Ascending aorta (tissue), 2 donors: ENCODE measurements at regions not wholly inside any gene's neighbourhood (a gene's known extent, or its start where the extent isn't known, plus 50 kb on each side); places are given as distances from the start of the nearest gene placed in this dataset.

ENCODE experiments used
- DNase-seq, 2 donors: peaks; one replicate each; pipeline ENCODE4 v3.0.0-alpha.2; 2019; ENCODE audit warnings: low spot score in 2 of 2
- H3K27ac ChIP-seq, 2 donors: fragments of 200-600 bp; sonication (generic); one replicate each; pipeline ENCODE4 v1.5.1; 2016 to 2017; ENCODE audit warnings: mild to moderate bottlenecking in 1 of 2
- H3K27me3 ChIP-seq: fragments of 200-600 bp; sonication (generic); one replicate; pipeline ENCODE4 v1.5.1; 2017
- H3K36me3 ChIP-seq, 2 donors: fragments of 200-600 bp; sonication (generic); one replicate each; pipeline ENCODE4 v1.5.1; 2016
- H3K4me1 ChIP-seq, 2 donors: fragments of 200-600 bp; sonication (generic); one replicate each; pipeline ENCODE4 v1.5.1; 2016 to 2017; ENCODE audit warnings: mild to moderate bottlenecking in 1 of 2
- H3K4me3 ChIP-seq, 2 donors: fragments of 200-600 bp; sonication (generic); one replicate each; pipeline ENCODE4 v1.5.1; 2016 to 2017; ENCODE audit warnings: mild to moderate bottlenecking in 1 of 2
- H3K9me3 ChIP-seq, 2 donors: fragments of 200-600 bp; sonication (generic); one replicate each; pipeline ENCODE4 v1.5.1; 2016
- CTCF ChIP-seq, 3 experiments: fragments of 200-600 bp in 2 of 3; fragments of 450-650 bp in 1 of 3; sonication (generic) in 2 of 3; IDR thresholded peaks; one replicate each; pipeline ENCODE4 v1.5.1; 2016 to 2019; ENCODE audit warnings: antibody characterized with exemption in 3 of 3, mild to moderate bottlenecking in 1 of 3, moderate library complexity in 1 of 3
- intact Hi-C: fragments of 100-400 bp; cut with DNase I; formaldehyde crosslinking; loops from one replicate; pipeline ENCODE4 v1.15.1; 2023

GRCh38 chr3:72373139-72373538, 475.1 kb downstream of the SHQ1 start:
- H3K4me3 ChIP-seq, result no peak overlapping the region
- no peaks in the 10 kb centered on the region for H3K27me3 ChIP-seq
- peaks cover 0 to 2% of the 10 kb centered on the region in 2 donors for H3K4me1 ChIP-seq
- H3K27ac ChIP-seq, result no peak overlapping the region
- DNase-seq, result no peak
- TF ChIP-seq CTCF (IDR thresholded peaks at IDR 0.05), result no peak
- intact Hi-C loops, result no loop called here
- H3K36me3 ChIP-seq, result peaks cover 2 to 5% of the 10 kb centered on the region in 2 donors
- H3K9me3 ChIP-seq, result no peaks in the 10 kb centered on the region

DNA sequence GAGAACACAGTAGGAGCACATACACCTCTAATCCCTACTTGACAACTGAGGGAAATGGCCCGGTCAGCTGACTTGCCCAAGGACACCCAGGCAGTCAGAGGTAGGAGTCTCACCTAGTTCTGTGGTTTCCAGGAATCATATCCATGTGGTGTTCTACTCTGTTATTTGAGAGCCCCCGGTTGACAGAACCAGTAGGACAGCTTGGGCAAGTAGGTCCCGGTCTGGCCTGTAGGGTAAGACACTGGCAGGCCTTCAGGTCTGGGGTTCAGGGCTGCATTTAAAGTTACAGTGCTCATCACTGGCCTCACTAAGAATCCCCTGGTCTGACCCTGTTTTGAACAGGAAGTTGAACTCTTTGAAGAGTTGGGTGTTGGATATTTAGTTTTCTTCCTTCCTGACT, 476.1 kb downstream of the SHQ1 start:
- H3K4me1 ChIP-seq, result peaks cover 0 to 2% of the 10 kb centered on the region in 2 donors
- H3K36me3 ChIP-seq, result peaks cover 0 to 4% of the 10 kb centered on the region in 2 donors
- H3K27ac ChIP-seq, result no peak overlapping the region
- no peaks in the 10 kb centered on the region for H3K27me3 ChIP-seq
- intact Hi-C loops, result no loop called here
- no peaks in the 10 kb centered on the region for H3K9me3 ChIP-seq
- H3K4me3 ChIP-seq, result no peak overlapping the region
- no peak for DNase-seq
- TF ChIP-seq CTCF (IDR thresholded peaks at IDR 0.05), result no peak

GRCh38 chr3:72371431-72371830, 476.8 kb downstream of the SHQ1 start:
- H3K9me3 ChIP-seq, result no peaks in the 10 kb centered on the region
- DNase-seq, result no peak
- H3K27me3 ChIP-seq, result no peaks in the 10 kb centered on the region
- H3K4me1 ChIP-seq, result peaks cover 0 to 2% of the 10 kb centered on the region in 2 donors
- no peak overlapping the region for H3K27ac ChIP-seq
- H3K4me3 ChIP-seq, result no peak overlapping the region
- no peak for TF ChIP-seq CTCF (IDR thresholded peaks at IDR 0.05)
- intact Hi-C loops, result no loop called here
- H3K36me3 ChIP-seq, result no peaks in the 10 kb centered on the region

DNA sequence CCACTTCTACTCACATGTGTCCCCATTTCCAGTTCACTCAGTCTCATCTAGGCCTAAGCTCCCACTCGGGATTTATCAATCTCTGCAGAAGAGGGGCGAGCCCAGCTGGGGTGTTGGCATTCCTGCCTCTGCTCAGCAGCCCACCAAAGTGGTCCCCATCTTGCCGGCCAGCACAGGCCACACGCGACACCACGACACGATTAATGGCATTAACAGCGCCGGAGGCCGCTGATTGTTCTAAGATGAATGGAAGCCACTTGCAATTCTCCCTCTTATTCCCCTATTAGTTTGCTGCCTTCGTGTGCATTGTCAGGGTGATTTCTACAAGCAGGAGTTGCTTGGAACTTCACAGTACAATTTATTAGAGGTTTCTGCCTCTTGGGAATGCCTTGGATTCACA, 477.3 kb downstream of the SHQ1 start:
- Histone ChIP-seq H3K4me3 (no peak overlapping the region), H3K9me3 (no peaks in the 10 kb centered on the region), H3K36me3 (no peaks in the 10 kb centered on the region), H3K4me1 (peaks cover 0 to 2% of the 10 kb centered on the region in 2 donors), H3K27me3 (no peaks in the 10 kb centered on the region), H3K27ac (no peak overlapping the region)
- no peak for TF ChIP-seq CTCF (IDR thresholded peaks at IDR 0.05)
- no peak for DNase-seq
- intact Hi-C loops, result no loop called here

DNA sequence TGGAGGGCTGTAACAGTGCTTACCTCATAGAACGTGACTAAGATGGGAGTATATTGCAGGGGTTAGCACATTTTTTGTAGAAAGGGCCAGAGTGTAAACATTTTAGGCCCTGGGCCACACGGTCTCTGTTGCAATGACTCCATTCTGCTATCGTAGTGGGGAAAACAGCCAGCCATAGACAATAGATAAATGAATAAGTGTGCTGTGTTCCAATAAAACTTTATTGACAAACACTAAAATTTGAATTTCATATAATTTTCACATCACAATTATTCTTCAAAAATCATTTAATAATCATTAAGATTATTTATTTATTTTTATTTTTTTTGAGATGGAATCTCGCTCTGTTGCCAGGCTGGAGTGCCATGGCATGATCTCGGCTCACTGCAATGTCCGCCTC, 478.6 kb downstream of the SHQ1 start:
- Histone ChIP-seq H3K4me1 (no peaks in the 10 kb centered on the region), H3K27ac (no peak overlapping the region), H3K27me3 (no peaks in the 10 kb centered on the region), H3K36me3 (no peaks in the 10 kb centered on the region), H3K4me3 (no peak overlapping the region), H3K9me3 (no peaks in the 10 kb centered on the region)
- DNase-seq, result no peak
- no peak for TF ChIP-seq CTCF (IDR thresholded peaks at IDR 0.05)
- intact Hi-C loops, result no loop called here

DNA sequence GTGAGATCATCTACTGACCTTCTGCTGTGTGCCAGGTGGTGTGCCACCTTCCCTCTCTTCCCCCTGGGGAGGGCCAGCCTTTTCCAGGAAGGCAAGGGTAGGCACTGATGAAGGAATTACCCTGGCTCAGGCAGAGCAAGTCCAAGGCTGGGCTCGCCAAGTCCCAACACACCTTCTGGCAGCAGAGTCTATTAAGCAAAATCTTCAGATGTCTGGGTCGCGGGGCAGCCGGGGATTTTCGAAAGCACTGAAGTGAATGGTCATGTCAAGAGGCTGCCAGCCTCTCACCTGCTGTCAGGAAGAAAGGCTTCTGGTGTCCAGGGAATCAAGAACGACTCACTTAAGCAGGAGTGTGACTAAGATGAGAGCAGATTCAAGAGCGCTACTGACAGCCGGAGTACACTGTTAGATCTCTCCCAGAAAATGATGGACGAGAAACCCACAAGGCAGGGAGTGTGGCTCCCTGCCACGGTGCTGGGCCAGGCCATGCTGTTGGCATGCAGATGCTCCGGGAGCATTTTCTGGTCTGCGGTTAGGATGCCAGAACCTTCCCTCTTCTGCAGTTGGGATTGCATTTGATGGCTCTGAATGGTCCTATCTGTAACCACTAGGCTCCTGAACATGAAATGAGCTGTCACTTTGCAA, 479.8 kb downstream of the SHQ1 start:
- H3K36me3 ChIP-seq, result no peaks in the 10 kb centered on the region
- H3K27ac ChIP-seq, result no peak overlapping the region
- intact Hi-C loops, result no loop called here
- no peak for TF ChIP-seq CTCF (IDR thresholded peaks at IDR 0.05)
- no peaks in the 10 kb centered on the region for H3K27me3 ChIP-seq
- H3K9me3 ChIP-seq, result no peaks in the 10 kb centered on the region
- no peak overlapping the region for H3K4me3 ChIP-seq
- no peaks in the 10 kb centered on the region for H3K4me1 ChIP-seq
- no peak for DNase-seq
